ENCODE measurements at regions not wholly inside any gene's neighbourhood (a gene's known extent, or its start where the extent isn't known, plus 50 kb on each side); places are given as distances from the start of the nearest gene placed in this dataset.
"Not testable (repeated sequence)": the region's sequence is repeated elsewhere in the genome, so short reads cannot be mapped to it uniquely, and the experiment has no call there.

DNA sequence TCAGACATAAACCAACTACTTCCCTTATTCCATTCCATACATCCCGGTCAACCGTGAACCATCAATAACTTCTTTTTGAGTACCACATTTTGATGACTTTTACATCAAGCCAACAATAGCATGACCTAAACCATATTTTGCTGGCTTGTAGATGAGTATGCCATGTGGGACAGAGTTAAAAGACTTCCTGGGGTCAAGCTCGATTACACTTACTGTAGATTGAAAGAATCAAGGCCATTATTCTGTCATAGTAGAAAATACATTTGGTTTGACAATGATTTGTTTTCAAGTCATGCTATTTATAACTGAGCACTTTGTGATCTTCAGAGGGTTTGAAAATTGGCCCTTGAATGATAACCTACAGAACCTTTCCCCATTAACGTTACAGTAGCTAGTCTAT, 1086.9 kb upstream of the PCDH20 start:
- no peak for DNase-seq (ENCODE audit: low read depth)

DNA sequence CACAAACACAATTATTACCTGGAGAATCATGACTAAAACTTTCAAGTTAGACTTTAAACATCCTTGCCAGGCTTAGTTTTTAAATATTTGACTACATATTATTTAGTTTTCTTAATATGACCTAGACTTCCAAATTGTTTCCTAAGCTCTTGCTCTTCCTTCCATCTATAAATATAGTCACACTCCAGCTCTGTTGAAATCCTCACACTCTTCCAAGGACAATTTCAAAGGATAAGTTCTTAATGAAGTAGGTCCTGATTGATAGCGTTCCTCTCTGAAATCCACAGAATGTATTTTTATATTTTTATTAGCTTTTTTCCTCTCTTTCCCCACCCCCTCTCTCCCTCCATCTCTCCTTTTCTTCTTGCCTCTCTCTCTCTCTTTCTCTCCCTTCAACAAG, 1074.1 kb upstream of the PCDH20 start:
- DNase-seq (ENCODE audit: low read depth), result no peak

DNA sequence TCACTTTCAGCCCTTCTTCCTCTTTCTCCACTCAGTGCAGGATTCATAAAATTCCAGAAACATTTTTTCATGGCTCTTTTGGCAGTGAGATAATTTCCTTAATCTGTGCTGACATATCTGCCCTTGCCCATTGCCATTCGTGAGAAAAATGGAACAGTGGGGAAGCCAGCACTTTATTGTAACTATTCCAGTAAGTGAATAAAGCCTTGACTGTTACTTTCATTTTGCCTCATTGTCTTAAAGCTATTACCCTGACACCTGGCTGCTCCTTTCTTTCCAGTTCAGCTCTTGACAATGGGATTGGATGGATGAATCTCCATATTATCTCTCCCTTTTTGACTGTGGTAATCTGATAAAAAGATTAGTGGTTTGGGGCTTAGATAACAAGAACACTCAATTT, 1068.1 kb upstream of the PCDH20 start:
- no peak for DNase-seq (ENCODE audit: low read depth)

DNA sequence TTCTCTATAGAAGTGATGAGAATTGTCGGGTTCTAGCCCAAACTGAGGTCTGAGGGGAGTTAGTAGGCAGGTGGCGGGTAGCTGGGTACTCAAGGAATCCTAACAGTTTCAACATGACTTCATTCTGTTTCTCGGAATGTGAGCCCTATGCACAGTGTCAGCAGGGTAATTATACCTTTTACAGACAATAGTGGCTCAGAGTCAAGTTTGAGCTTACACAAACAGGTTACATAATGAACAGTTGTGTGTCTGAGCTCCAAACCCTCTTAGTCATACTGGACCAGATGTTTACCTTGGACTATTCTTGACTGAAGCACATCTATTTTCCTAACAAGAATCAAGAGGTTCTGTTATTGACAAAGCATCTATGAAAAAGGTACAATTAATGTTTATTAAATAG, 1066.7 kb upstream of the PCDH20 start:
- DNase-seq (ENCODE audit: low read depth), result no peak

DNA sequence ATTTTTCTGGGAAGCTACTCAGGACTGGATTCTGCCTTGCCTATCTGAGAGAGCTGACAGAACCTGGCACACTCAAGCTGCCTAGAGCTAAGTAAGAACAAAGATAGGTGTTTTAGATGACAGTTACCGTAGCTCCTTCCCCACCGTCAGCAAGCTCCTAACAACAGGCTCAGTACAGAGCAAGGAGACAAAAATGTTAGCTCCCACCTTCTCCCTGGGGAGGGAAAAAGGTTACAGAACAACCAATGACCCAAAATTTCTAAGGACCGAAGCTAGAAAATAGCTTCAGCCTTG, 1058.2 kb upstream of the PCDH20 start:
- DNase-seq (ENCODE audit: low read depth), result no peak

DNA sequence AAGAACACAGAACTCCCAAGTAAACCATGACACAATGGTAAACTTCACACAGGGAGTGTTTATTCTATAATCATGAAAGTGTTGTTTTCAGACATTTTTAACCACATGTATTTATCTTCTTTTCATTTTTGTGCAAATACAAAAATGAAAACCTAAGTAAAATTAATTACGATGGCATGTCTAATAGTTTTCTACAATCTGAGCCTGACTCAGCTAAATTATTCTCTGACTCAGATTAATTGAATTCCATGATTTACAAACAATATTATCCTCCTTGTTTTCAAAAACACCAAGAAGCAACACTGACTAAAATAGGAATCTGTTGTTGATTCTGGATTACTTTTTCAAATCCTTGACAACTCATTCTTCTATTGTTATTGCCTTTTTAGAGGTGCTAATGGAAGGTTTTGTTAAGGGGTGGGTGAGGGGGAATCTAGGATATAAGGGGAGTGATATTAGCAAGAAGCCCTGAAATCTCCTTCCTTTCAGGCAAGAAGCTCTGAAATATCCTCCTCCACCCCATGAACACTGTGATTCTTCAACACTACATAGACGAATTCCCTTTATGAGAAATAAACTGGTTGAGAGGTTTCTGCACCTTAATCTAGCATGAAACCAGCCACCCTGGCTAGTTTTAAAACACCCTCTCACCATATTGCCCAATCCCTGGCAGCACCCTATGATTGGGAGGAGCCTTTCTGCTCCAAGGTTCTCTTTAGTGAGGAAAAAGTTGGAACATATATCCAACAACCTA, 1057.7 kb upstream of the PCDH20 start:
- no peak for DNase-seq (ENCODE audit: low read depth)

DNA sequence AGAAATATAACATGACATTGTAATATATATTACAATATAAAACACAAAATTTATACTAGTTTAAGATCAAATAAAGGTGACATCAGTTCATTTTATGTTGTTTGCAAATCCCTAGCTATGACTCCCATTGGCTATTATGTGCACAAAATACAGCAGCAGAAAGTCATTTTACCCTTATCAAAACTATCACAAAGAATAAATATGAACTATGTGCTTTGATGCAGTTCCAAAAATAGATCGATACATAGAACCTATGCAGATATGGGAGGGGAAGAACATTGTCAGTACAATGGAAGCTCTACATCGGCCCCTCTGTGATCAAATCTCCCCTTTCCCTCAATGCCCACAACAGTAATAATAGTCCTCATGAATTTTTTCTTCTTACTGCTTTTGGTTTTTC, 1038.1 kb upstream of the PCDH20 start:
- no peak for DNase-seq (ENCODE audit: low read depth)

DNA sequence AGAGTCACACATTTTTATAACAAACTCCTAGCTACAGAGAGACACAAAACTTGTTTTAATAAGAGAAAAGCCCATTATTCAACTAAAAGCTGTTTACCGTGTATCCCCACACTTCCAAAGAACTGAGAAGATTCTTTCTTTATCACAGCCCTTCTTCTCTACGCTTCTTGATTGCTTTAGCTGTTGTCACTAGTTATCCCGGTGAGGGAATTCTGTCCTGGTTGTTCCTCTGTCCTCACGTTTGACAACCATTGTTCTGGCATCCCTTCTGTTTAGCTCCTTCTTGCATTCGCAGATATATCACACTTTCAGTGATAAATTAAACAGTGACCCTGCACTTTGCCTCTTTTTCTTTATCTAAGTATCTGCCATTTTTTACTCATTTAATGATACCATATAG, 1035.1 kb upstream of the PCDH20 start:
- no peak for DNase-seq (ENCODE audit: low read depth)

DNA sequence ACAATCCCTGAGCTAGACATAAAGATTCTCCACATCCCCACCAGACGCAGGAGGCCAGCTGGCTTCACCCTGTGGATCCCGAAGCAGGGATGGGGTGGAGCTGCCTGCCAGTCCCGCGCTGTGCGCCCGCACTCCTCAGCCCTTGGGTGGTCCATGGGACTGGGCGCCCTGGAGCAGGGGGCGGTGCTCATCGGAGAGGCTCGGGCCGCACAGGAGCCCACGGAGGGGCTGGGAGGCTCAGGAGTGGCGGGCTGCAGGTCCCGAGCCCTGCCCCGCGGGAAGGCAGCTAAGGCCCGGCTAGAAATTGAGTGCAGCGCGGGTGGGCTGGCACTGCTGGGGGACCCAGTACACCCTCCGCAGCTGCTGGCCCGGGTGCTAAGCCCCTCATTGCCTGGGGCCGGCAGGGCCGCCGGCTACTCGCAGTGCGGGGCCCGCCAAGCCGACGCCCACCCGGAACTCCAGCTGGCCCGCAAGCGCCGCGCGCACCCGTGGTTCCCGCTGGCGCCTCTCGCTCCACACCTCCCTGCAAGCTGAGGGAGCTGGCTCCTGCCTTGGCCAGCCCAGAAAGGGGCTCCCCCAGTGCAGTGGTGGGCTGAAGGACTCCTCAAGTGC, 1032.2 kb upstream of the PCDH20 start:
- DNase-seq (ENCODE audit: low read depth), result not testable (repeated sequence)

DNA sequence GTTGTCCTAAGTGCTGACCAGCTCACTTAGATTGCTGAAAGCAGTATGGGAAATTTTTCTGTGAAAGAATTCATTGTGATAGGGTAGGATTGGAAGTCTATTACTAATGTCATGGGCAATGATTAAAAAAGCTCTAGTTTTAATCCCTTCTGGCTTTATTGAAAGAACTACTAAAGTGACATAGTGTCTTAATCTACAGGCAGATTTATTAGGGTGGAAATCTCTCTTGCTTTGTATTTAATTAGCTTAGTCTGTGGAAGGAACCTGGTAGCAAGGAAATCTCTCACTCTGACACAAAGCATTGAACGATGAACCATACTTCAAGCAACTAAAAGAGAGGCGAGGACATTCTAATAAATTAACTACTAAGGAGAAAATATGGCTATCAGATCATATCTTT, 1029.2 kb upstream of the PCDH20 start:
- DNase-seq (ENCODE audit: low read depth), result no peak

DNA sequence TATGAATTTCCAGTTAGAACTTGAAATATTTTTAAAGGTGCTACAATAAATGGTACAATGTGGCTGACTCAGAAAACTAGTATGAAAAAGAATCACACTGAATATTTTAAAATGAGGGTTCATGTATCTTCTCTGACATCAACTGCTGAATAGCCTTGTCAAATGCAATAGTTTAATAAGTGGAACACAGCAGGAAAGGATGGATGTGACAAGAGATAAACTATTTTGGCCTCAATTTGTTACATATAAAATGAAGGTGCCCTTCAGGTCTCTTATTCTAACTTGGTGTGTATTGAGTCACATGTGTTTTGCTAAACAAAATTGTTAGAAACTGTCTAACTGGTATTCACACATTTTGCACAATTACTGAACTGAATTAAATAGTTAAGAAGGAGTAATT, 1018.4 kb upstream of the PCDH20 start:
- no peak for DNase-seq (ENCODE audit: low read depth)

DNA sequence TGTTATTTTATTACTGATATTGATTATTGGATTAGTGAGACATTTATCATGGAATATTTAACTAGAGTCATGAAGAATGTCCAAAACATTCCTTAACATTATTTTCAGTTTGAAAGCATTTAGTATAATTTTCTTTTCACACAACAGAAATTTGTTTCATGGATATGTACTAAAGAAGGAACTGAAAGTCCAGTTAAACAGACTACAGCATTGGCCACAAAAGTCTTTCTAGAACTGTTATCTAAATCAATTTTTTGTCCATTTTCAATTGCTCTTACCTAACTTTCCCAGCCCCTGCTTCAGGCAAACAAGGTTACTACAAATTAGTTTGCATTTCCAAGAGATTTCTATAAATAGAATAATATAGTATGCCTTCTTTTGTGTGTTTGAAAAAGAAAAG, 1018.0 kb upstream of the PCDH20 start:
- DNase-seq (ENCODE audit: low read depth), result no peak

DNA sequence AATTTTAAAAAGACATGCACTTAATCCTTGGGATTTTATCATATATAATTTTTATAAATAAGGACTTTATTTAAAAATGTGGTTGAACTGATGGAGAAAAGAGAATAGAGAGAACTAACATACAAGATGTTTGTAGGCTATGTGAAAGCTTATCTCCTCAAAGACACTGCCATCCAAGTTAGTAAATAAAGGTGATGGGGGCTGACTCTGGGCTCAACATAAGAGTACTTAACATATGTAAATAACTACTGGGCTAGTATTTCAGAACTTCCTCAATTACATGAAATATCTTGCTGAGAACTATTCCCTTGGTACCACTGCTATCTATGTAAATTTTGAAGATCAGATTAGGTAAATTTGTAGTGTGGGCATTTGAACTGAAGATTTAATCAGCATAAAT, 1017.3 kb upstream of the PCDH20 start:
- DNase-seq (ENCODE audit: low read depth), result no peak

DNA sequence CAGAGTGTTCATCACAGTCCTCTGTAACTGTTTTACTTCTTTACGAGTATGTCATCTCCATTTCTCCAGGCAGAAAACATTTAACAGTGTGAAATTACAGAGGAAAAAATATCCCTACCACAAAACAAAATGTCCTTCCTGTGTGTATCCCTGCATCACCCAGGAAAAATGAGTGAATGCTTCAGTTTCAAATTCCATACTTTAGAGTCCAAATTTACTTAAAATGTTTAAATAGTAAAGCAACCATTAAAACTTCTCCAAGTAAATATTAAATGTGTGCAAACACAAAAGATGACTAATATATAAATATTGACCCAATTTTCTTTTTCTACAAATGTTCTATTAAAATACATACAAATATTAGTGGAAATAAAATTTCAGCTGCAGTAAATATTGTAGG, 1016.6 kb upstream of the PCDH20 start:
- DNase-seq (ENCODE audit: low read depth), result no peak

DNA sequence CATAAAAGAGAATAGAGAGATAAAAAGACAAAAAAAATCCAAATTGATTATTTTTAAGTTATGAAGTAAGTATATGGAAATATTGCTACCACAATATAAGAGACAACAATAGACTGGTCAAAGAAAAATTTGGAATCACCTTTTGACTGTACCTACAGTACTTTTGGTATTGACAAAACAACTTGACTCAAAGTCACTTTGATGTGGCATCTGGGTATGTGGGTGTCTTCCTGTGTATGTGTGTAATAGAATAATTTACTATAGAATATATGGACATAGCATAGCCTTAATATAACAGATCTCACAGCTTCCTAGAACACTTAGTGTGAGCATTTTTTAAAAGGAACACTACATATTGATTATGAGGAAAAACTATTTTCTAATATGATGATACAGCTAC, 1016.2 kb upstream of the PCDH20 start:
- DNase-seq (ENCODE audit: low read depth), result no peak

DNA sequence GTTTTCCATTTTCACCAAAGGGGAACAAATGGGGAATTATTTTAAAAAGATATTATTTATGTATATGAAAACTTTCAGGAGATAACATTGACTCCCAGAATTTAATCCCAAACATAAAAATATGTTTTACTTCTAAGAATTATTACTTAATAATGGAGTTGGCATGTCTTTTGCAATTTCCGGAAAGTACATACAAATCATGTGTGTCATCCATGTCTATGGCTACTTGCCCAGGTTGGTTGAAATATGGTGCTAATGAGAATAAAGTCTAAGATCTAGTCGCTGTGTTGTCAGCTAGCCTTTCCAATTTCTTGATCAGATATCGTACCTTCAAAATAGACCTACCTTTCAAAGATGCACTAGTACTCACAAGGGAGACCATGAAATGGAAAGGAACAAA, 1003.2 kb upstream of the PCDH20 start:
- DNase-seq (ENCODE audit: low read depth), result no peak

DNA sequence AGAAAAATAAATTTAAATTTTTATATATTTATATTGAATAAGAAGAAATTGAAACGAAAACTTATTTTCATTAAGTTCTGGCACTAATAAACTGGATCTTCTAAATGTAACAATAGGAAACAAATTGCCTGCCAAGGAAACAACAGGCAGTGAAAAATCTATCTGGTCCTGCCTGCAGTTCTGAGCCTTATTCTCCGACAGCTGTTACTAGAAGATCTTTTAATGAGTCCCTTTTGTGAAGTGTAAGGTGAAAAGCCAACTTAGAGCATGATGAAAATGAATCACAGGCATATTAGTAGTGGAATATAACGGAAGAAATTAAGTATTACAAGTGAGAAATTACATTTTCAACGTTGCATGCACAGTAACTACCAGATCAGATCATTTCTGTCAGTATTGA, 1002.7 kb upstream of the PCDH20 start:
- DNase-seq (ENCODE audit: low read depth), result no peak

DNA sequence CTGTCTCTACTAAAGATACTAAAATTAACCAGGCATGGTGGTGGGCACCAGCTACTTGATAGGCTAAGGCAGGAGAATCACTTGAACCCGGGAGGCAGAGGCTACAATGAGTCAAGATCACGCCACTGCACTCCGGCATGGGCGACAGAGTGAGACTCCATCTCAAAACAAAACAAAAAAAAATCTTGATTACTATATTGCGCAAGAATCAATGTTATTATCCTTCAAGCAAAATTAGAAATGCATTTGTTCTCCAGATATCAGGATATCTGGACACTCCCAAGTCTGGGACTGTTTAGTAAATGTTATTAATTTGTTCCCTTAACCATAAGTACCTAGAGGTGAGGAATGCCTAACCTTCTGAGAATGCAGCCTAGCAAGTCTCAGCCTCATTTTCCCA, 992.2 kb upstream of the PCDH20 start:
- DNase-seq (ENCODE audit: low read depth), result no peak

DNA sequence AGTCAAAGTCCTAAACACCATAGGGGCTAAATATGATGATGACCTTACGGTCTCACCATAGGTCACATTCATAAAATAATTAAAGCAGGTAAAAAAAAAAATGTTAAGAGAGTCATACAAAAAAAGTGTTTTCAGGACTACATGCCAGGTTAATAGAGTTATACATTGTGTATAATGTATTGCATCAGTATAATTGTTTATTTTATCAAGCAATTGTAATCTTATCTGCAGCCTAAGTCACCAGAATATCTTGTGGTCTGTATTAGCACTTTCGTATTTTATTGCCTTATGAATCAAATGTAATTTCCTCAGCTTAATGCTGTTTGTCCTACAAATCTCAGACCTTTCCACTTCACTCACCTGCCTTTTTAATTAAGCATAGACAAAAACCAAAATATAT, 972.9 kb upstream of the PCDH20 start:
- no peak for DNase-seq (ENCODE audit: low read depth)

DNA sequence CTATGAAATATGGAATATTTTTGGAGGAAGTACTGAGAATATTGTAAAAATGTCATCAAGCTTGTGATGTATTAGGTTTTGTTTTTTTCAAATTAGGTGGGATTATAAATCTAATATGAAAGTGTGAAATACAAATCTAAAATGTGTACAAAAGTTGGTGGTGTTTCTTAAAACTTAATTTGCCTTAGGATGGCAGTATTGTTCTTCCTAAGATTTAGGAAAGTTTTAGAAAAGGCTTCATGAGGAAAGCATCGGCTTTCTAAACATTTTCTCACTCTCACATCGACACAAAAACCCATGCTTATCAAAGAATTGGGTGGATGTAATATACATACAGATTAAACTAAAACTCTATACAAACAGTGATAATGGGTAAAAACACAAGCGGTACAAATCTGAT, 972.0 kb upstream of the PCDH20 start:
- DNase-seq (ENCODE audit: low read depth), result no peak

DNA sequence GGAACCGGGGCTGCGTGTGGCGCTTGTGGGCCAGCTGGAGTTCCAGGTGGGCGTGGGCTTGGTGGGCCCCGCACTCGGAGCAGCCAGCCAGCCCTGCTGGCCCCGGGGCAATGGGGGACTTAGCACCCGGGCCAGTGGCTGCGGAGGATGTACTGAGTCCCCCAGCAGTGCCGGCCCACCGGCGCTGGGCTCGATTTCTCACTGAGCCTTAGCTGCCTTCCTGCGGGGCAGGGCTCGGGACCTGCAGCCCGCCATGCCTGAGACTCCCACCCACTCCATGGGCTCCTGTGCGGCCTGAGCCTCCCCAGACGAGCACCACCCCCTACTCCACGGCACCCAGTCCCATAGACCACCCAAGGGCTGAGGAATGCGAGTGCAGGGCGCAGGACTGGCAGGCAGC, 963.6 kb upstream of the PCDH20 start:
- not testable (repeated sequence) for DNase-seq (ENCODE audit: low read depth)

DNA sequence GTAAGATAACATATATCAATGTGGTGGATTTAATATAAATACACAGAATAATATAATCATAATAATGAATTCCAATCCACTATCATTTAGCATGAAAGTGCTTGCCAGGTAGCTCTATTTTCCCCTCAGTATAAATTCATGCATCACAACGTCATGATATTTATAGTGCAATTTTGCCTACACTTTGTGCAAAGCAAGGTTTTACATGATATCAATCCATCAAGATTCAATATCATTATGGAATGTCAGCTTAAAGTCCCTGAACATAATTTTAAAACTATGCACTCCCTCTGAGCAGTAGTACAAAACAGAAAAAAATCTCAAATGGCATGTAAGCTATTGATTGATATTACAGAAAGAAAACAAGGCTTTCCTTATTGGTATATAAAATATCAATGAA, 962.2 kb upstream of the PCDH20 start:
- no peak for DNase-seq (ENCODE audit: low read depth)

DNA sequence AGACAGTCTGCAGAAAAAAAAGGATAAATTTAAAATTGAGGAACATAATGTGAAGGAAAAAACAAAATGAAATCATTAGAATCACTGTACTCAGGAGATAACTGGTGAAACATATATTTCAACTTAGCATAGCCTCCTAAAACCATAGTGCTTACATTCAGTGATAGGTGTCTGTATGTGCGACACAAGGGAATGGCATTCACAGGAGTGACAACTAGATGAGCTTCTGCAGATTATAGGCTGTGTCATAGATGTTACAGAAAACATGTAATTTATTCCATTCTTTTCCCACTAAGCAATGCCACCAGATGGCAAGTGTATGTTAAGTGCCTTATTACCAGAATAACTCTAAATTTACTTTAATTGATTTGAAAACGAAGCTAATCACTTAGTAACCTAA, 960.0 kb upstream of the PCDH20 start:
- no peak for DNase-seq (ENCODE audit: low read depth)

DNA sequence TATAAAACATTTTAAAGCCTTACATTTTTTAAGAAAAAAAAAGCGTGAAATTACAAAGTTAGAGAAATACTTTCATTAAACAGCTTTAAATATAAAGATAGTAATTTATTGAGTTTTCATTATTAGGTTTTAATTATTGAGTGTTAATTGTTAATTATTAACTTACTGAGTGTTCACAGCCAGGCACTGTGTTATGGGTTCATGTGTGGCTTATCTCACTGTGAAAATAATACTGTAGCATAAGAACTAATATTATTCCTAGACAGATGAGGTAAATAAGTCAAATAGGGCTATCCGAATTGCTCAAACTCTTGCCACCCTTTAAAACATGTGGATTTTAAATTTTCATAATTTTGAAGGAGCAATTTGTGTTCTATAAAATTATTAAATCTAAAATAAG, 956.1 kb upstream of the PCDH20 start:
- no peak for DNase-seq (ENCODE audit: low read depth)

DNA sequence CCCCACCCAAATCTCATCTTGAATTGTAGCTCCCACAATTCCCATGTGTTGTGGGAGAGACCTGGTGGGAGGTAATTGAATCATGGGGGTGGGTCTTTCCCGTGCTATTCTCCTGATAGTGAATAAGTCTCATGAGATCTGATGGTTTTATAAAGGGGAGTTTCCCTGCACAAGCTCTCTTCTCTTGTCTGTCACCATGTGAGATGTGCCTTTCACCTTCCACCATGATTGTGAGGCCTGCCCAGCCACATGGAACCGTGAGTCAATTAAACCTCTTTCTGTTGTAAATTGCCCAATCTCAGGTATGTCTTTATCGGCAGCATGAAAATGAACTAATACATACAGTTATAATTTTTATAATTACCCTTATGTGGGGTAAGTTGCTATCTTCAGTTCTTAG, 952.3 kb upstream of the PCDH20 start:
- not testable (repeated sequence) for DNase-seq (ENCODE audit: low read depth)
